UCSD-AML1 (cell line): ENCODE measurements at regions not wholly inside any gene's neighbourhood (a gene's known extent, or its start where the extent isn't known, plus 50 kb on each side); places are given as distances from the start of the nearest gene placed in this dataset.

Experiments used
- DNase-seq: peaks from one replicate; lab custom pipeline; 2025; ENCODE audit not compliant: unreplicated experiment; lab: John Stamatoyannopoulos, UW

DNA sequence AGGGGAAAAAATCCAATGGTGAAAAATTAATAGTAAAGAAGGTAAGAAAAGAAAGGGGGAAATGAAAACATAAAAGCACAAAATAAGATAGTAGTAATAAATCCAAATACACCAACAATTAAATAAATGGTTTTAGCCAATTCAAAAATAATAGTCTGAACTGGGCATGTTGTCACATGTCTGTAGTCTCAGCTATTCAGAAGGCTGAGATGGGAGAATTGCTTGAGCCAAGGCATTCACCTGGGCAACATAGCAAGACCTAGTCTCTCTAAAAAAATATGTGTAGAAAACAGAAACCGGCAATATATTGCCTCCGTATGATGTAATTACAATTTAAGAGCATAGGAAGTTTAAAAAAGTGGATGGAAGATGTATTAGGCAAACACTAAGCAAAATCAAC, 311.3 kb upstream of the FERMT1 start:
- DNase-seq, result no peak

DNA sequence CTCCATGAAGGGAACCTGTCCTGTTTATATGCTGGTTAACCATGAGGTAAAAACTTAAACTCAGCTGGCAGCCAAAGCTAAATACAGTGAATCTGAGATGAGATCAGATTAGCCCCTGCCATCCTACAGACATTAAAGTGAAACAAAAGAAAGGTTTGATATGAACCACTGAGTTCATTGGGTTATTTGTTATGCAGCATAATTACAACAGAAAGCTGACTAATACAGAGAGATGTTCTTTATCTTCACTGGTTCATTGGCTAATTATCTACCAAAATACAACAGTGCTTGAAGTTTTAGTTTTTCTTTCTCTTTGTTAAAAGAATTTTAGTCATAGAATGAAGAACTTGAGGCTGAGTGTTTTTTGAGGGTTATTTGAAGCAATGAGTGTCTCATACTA, 307.6 kb upstream of the FERMT1 start:
- DNase-seq, result no peak

DNA sequence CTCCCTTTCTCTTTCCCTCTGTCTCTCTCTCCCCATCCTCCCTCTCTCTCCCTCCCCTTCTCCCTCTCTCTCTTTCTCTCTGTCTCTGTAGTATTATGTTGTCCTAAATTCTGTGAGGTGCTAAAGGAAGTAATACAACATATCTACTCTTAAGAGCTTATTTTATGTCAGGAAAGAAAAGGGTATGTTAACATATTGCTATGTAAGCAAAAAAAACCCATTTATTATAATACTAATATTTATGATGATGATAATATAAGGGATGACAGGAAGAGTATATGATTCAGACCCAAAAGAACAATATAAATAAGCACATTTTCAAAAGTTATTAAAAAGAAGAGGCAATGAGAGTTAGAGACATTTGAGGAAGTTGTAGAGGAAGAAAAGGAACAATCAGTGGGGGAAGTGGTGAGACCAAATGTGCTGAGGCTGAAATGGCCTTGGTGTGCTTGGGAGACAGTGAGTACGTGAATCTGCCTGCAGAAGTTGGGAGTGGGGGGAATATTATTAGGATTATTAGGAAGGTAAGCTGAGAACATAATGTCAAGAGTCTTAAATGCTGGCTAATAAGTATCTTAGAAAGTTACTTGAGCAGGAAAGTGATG, 303.6 kb upstream of the FERMT1 start:
- no peak for DNase-seq

DNA sequence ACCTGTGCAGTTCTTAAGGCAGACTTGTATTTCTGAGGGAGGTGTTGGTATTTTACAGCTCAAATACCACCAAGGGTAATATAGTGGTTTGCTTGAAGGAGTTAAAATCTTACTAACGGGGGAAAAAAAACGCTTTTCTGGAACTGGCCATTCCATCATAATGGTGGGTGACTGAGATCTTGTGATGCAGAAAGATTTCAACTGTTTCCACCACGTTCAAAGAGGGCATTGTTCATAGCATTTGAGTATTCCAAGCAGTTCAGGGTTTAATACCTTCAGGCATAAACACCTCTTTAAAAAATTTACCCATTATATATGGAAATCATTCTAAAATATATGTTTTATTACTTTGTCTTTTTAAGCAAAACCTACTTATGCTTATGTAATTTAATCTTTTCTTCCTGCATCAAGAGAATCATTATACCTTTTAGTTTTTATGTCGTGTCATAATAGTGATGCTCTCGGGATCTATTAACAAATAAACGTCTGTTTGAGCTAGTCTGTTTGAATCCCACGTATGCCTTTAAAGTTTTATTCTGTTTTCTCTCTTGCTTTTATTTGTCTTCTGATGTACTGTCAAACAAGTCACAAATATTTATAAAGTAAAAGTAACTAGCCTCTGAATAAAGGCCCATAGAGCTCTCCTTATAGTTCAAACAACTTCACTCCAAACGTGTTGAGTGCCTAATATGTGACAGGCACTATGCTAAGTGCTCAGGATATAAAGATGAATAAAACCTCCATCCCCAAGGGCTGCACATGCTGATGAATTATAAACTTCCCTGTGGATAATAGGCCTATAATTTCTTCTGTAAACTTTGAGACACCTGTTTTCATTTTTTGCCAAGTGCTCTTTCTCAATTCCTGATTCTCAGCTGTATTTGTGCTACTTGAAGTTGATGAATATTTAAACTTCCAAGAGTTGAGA, 298.8 kb upstream of the FERMT1 start:
- DNase-seq, result no peak

DNA sequence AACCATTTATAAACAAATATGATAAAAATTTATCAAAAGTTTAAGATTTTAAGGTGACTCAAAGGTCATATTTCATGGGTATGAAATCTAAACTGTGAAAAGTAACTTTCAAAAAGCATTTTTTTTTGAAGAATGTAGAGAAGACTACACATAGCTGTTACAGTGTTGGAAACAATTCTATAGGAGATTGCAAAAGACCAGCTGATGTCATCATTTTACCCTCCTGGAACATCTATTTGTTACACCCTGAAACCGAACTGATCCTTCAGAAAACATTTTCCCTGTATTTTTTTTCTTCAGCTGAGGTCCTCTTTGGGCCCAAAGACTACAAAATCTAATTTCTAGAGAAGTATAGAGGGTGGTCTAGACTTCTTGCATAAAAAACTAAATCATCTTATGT, 297.5 kb upstream of the FERMT1 start:
- no peak for DNase-seq

DNA sequence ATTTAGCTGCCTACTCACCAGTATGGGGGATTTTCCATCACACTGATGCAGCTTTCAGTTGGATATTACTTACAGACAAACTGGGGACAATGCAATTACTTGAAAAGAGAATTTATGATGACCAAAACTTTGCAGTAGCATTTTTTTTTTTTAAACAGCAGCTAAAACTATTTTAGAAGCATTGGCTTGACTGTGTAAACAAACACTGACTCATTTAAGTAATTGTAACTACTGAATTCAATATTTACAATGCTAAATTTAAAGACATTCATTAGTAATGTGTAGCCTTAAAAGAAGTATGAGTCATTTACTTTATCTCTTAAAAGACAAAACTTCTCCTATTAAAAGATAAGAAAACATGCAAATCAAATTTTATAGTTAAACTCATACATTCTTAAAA, 295.9 kb upstream of the FERMT1 start:
- no peak for DNase-seq

DNA sequence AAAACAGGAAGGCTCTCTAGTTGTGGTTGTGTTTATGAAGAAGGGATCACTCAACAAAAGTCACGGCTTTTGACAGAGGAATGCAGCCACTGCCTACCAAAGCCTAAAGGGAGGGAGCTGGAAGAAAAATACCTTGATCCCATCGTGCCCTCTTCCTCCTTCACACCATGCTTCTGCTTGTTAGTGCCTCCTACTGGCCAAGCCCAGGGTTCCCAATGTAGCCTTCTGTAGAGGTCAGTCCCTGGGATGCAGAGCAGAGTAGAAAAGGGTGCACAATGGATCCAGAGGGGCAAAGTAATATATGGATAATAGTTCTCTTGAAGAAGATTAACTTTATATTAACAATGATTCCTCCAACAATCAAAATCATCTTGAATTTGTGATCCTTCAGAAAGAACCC, 293.5 kb upstream of the FERMT1 start:
- no peak for DNase-seq

DNA sequence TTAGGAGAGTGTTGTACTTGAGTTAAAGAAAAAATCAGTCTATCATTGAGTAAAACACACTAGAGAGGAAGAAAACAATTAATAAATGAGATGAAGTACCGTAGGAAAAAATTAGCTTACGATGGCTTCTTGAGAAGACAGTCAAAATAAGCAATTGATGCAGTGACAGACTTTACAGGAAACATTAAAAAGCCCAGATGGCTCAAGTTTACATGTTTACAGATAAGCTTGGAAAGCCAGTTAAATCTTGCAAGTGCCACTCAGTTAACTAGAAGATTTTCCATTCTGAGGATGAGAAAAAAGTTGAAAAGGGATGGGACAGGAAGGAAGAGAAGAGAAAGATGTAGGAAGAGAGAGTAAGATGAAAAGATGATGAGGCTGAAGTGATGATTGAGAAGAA, 288.8 kb upstream of the FERMT1 start:
- DNase-seq, result no peak

DNA sequence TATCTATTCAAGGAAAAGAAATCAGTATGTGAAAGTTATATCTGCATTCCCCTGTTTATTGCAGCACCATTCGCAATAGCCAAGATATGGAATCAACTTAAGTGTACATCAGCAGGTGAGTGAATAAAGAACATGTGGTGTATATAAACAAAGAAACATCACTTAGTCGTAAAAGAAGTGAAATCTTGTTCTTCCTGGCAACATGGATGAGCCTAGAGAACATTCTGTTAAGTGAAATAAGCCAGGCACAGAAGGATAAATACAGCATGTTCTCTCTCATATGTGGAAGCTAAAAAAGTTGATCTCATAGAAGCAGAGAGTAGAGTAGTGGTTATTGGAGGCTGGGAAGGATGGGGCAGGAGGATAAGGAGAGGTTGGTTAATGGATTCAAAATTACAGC, 287.9 kb upstream of the FERMT1 start:
- DNase-seq, result no peak

DNA sequence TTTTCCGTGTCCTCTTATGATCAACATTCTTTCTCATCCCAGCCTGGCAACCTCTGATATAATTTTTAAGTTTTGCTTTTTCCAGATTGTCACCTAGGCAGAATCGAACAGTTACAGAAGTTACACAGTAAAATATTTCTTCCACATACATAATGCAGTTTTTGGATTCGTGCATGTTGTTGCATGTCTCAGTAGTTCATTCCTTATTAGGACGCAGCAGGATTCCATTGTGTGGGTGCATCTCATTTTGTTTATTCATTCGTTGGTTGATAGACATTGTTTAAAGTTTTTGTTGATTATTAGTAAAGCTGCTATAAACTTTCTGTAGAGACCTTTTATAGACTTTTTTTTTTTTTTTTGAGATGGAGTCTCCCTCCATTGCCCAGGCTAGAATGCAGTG, 284.3 kb upstream of the FERMT1 start:
- no peak for DNase-seq

DNA sequence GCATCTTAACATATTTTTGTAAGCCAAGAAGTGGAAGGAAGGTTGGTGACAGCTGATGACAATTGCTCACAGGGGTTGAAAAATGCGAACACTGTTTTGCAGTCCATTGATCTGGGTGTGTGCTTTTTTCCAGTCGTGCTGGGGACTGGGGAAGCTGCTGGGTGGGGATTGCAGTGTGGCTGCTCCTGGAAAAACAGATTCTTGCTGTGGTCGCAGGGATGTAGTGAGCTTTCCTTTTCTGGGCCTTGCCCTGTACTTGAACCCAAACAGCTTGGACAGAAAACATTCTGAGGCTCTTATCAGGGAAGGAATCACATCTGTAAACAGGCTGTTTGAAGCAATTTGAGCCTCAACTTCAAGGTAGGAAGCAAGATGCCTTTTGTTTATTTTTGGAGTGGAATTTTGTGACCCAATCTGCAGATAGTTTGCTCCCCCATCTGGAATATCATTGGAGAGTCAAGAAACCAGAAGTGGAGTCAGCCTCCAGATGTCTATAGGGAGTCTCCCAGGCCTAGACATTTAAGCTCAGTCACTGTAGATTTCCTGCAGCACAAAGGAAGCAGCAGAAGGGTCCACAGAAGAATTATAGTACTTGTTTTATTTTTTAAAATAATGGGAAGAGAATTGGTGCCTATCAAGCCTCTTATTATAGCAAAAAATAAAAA, 279.2 kb upstream of the FERMT1 start:
- no peak for DNase-seq

DNA sequence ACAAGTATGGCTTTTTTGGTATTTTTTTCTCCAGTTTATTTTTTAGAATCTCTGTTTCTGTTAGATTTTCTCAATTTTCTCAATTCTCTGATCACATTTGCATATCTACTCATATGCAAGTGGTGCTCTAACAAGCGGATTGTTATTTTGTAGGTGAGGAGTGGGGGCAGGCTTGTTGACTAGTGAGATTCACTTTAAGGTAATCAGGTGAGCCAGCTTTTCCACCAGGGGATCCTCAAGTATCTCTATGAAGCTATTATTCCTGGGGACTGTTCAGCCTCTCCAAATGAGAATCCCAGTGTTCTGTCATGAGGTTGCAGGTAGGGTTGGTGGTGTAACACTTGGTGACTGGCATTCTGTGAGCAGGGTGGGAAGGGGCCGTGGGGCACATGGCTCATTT, 274.3 kb upstream of the FERMT1 start:
- DNase-seq, result no peak

DNA sequence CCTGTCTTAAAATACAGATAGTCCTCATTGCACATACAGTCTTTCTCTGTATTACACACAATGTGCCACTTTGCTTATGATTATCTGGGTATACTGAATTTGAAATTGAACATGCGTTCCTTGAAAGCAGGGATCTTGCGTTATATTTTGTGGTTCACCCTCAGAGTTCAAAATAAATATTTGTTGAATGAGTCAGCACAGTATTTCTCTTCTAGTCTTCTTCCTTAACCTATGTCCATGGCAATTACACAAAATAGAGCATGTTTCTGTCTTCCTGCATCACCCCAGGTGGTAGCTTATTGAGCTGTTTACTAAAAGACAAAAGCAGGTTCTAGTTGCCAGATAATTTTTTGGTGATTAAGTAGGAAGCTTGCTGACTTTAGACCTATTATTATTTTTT, 272.9 kb upstream of the FERMT1 start:
- DNase-seq, result no peak

DNA sequence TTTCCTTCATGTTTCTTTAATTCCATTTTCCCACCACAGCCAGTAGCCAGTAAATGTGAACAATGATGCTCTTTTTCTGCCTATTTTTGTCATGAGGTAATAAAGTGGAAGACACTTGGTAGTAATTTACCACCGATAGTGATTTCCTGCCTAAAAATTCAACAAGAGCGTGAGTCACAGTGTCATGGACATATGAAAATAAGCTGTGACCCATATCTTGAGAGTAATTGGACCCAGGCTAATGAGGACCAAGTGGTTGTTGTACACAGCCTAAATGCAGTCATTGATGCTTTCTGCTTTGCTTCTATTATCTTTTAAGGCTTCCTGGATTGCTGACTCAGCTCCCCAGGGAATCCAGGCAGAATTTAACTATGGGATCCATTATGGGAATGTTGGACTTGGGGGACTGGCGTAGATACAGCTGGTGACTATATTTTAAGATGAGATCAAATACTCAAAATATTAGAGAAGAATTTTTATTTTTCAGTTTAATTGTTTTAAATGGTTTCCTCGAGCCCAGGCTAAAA, 265.9 kb upstream of the FERMT1 start:
- no peak for DNase-seq

DNA sequence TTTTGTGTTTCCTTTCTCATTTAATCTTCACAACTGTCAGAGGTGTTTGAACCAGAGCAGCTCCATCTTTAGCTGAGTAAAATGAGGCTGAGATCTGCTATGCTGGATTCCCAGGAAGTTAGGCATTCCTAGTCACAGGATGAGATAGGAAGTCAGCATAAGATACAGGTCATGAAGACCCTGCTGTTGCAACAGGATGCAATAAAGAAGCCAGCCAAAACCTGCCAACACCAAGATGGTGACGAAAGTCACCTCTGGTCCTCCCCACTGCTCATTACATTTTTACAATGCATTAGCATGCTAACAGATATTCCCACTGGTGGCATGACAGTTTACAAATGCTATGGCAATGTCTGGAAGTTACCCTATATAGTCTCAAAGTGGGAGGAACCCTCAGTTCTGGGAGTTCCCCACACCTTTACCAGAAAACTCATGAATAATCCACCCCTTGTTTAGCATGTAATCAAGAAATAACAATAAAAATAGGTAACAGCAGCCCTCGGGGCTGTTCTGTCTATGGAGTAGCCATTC, 262.2 kb upstream of the FERMT1 start:
- DNase-seq, result no peak

DNA sequence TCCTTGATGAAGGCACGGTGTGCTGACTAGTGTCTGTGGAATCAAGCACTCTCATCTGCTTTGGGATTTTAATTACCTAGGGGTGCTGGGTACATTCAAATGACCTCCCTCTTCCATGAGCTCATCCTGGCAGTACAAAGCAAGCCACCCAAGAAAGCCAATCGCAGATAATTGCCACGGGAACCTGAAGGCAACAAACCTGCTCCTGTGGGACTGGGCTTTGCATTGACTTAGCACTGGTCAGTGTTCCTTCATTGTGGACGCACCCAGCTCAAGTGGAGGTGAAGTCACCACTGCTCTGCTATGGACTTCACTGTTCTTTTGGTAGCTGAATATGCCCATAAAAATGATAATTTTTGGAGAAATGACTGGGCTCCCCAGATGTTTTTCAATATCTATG, 261.6 kb upstream of the FERMT1 start:
- DNase-seq, result no peak

DNA sequence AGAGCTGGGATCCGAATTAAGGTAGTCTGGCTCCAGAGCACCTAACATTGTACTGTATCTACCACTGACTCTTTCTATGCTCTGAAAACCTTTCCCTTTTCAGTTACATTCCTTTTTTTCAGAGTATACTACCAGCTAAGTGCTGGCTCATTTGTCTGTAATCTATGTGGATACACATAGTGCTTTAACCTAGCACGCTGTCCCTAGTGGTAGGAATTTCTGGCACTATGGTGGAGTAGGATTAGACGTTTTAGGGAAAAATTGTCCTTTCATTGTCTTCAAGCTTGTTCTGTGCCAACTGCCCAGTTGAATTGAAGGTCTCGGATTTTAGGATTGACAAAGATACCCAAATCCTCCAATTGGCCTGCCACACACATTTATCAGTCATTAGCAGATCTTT, 259.1 kb upstream of the FERMT1 start:
- DNase-seq, result no peak

DNA sequence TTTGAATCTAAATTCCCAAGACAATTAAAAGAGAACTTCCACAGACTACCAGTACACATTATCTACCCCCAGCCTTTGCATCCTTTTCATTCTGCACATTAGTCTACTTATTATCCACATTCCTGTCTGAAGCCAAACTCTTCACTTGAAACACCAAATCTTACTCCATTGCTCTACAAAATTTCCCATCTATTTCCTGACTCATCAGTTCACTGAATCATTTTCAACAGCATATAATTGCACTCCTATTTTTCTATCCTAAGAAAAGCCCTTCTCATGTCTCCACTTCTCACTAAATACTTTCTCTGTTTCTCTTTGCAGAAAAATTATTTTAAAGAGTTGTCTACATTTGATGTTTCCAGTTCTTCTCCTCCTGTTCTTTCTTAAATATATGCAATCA, 239.4 kb upstream of the FERMT1 start:
- DNase-seq, result no peak

DNA sequence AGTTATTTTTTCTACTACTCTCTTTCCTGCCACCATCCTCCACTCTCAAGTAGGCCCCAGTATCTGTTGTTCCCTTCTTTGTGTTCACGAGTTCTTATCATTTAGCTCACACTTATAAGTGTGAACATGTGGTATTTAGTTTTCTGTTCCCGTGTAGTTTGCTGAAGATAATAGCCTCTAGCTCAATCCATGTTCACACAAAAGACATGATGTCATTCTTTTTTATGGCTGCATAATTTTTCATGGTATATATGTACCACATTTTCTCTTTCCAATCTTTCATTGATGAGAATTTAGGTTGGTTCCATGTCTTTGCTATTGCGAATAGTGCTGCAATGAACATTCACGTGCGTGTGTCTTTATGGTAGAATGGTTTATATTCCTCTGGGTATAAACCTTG, 237.9 kb upstream of the FERMT1 start:
- DNase-seq, result no peak

DNA sequence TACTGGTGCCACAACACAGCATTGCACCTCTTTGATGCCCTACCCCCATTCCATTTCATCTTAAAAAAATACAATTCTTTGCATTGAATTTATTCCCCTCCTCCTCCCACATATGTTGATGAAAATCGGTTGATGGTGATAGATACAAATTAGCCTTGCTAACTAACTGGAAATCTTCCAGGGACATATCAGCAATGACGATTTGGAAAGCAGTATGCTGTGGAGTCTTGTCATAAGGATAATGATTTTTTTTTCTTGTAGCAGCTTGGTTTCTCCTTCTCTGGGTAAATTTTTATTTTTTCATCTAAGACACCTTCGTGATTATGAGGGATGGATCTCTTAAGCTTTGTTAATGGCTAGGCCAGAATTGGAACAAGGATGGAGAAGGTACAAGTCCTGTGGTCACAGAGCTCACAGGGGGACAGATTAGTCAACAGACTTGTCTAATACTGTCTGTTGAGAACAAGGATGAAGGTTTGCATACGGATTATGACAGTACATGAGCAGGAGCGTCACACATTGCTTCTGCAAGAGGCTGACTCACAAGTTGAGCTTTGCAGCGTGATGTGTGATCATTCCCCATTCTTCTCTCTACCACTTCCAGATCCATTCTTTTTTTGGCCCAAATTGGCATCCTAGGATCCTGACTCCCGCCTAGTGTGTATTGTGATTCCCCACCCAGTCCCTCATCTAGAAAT, 233.1 kb upstream of the FERMT1 start:
- no peak for DNase-seq

DNA sequence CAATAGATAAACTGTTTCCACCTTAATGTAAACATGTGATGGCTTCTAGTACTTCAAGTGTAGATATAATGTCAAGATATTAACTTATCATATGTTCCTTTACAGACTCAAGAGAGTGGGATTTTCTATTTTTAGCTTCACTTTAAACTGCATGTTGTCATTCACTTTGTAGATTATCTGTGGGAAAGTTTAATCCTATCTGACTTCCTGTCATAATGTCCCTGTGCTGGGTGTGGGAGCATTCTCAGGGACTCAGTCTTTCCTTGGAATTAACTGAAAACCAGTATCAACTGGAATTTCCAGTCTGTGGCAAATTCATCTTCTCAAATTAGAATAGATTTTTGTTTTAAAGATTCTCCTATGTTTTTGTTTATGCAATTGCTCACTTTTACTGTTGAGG, 226.1 kb upstream of the FERMT1 start:
- DNase-seq, result no peak
